GM12891 (cell line): ENCODE measurements at regions not wholly inside any gene's neighbourhood (a gene's known extent, or its start where the extent isn't known, plus 50 kb on each side); places are given as distances from the start of the nearest gene placed in this dataset.

Experiments
- PAX5 ChIP-seq: IDR thresholded peaks from 2 replicates; pipeline ENCODE4 v1.6.1; 2011; ENCODE audit warnings: low read length, moderate library complexity, mild to moderate bottlenecking; ENCODE audit not compliant: insufficient read depth, severe bottlenecking
- POLR2A ChIP-seq: IDR thresholded peaks from 2 replicates; pipeline ENCODE4 v1.6.1; 2011; ENCODE audit warnings: low read depth, low read length, control low read depth
- POLR2AphosphoS5 ChIP-seq: IDR thresholded peaks from 2 replicates; pipeline ENCODE4 v1.6.1; 2011; ENCODE audit warnings: low read depth, low read length, control low read depth
- TAF1 ChIP-seq: IDR thresholded peaks from 2 replicates; pipeline ENCODE4 v1.6.1; 2011; ENCODE audit warnings: low read depth, low read length, control low read depth

GRCh38 chr6:23435798-23436197 is 690.2 kb upstream of the NRSN1 start:
- TF ChIP-seq POLR2AphosphoS5 (no peak), POLR2A (no peak), PAX5 (no peak), TAF1 (no peak)
